NCI-H446 (cell line): ENCODE measurements at regions not wholly inside any gene's neighbourhood (a gene's known extent, or its start where the extent isn't known, plus 50 kb on each side); places are given as distances from the start of the nearest gene placed in this dataset.
A peak's percentile ranks its signal among the peaks of the same experiment; 100 is the strongest.

Source experiments
- DNase-seq, 2 experiments: peaks; one replicate each; lab custom pipeline; 2025; lab: John Stamatoyannopoulos, UW

- DNase-seq = no peak
These were observed 174.2 kb upstream of the PDGFD start for GRCh38 chr11:104338186-104338585.

- no peak for DNase-seq
These were observed 173.3 kb upstream of the PDGFD start for GRCh38 chr11:104337273-104337672.

GRCh38 chr11:104333977-104334376 is 170.0 kb upstream of the PDGFD start:
- DNase-seq = no peak

- DNase-seq = no peak
These were observed 168.2 kb upstream of the PDGFD start for GRCh38 chr11:104332110-104332509.

- DNase-seq = no peak
These were observed 165.2 kb upstream of the PDGFD start for GRCh38 chr11:104329078-104329665.

- DNase-seq = no peak
These were observed 164.6 kb upstream of the PDGFD start for GRCh38 chr11:104328512-104328907.

- DNase-seq = peak in 1 of 2 experiments; percentile 54
These were observed 164.0 kb upstream of the PDGFD start for GRCh38 chr11:104327861-104328511.

GRCh38 chr11:104325093-104325492 is 161.1 kb upstream of the PDGFD start:
- no peak for DNase-seq

GRCh38 chr11:104324276-104324675 is 160.3 kb upstream of the PDGFD start:
- no peak for DNase-seq

- peak in 1 of 2 experiments; percentile 29 for DNase-seq
These were observed 159.9 kb upstream of the PDGFD start for GRCh38 chr11:104323841-104324240.

- peak in 1 of 2 experiments; percentile 21 for DNase-seq
These were observed 158.7 kb upstream of the PDGFD start for GRCh38 chr11:104322696-104323095.

GRCh38 chr11:104320956-104321355 is 157.0 kb upstream of the PDGFD start:
- DNase-seq = no peak

- no peak for DNase-seq
These were observed 156.2 kb upstream of the PDGFD start for GRCh38 chr11:104320097-104320496.

- DNase-seq = peak; percentile 81 to 90
These were observed 155.4 kb upstream of the PDGFD start for GRCh38 chr11:104319396-104319795.

- DNase-seq = no peak
These were observed 143.0 kb upstream of the PDGFD start for GRCh38 chr11:104306862-104307474.

GRCh38 chr11:104301776-104302175 is 137.8 kb upstream of the PDGFD start:
- DNase-seq = no peak

GRCh38 chr11:104291646-104292045 is 127.7 kb upstream of the PDGFD start:
- DNase-seq = no peak

GRCh38 chr11:104286129-104286528 is 122.2 kb upstream of the PDGFD start:
- no peak for DNase-seq

- no peak for DNase-seq
These were observed 115.6 kb upstream of the PDGFD start for GRCh38 chr11:104279587-104279986.

GRCh38 chr11:104275992-104276391 is 112.0 kb upstream of the PDGFD start:
- no peak for DNase-seq

GRCh38 chr11:104260456-104260855 is 96.5 kb upstream of the PDGFD start:
- DNase-seq = no peak

GRCh38 chr11:104259121-104259610 is 95.2 kb upstream of the PDGFD start:
- DNase-seq = no peak

- peak in 1 of 2 experiments; percentile 33 for DNase-seq
These were observed 92.6 kb upstream of the PDGFD start for GRCh38 chr11:104256525-104256924.
